ENCODE measurements at regions not wholly inside any gene's neighbourhood (a gene's known extent, or its start where the extent isn't known, plus 50 kb on each side); places are given as distances from the start of the nearest gene placed in this dataset.
"Not testable (repeated sequence)": the region's sequence is repeated elsewhere in the genome, so short reads cannot be mapped to it uniquely, and the experiment has no call there.

DNA sequence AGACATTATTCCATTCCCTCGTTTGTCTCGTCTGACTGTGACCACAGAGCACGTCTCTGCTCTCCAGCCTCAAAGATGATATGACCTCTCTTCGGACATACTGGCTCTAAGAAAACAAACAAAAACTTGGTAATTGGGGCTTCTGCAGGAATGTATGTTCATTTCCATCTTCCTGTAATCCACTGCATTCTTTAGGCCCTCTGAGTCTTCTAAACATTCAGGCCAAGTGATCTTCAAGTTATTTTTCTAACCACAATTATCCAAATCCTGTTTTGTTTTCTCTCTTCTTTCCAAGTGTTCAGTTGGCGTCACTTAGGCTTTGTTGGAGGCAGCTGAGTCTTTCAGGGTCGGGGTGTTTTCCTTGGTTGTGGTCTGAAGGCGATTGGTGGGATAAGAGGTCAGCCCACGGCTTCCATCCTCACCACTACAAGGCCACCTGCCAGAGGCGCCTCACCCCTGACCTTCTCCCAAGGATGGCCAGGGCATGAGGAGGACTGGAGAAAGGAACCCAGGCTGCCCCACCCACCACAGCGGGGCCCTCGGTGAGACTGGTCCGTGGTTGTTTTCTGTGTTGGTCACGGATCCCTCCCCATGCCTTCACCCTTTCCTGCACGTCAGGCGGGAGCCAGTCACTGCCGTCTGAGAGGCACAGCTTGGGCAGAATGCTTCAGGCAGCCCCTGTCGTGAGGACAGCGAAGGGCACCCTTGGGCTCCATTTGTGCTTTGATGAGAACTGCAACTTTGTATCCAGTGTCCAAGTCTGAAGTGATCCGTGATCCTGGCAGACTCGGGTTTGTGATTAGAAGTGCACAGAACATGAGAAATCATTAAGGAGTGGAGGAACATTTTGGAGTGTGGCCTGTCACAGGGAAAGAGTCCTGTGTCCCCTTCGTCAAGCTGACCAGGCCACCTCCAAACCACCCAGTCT is 88.6 kb upstream of the FHL2 start:
- no peaks in the 10 kb centered on the region for H3K27me3 ChIP-seq
- TF ChIP-seq, protein P1, sequence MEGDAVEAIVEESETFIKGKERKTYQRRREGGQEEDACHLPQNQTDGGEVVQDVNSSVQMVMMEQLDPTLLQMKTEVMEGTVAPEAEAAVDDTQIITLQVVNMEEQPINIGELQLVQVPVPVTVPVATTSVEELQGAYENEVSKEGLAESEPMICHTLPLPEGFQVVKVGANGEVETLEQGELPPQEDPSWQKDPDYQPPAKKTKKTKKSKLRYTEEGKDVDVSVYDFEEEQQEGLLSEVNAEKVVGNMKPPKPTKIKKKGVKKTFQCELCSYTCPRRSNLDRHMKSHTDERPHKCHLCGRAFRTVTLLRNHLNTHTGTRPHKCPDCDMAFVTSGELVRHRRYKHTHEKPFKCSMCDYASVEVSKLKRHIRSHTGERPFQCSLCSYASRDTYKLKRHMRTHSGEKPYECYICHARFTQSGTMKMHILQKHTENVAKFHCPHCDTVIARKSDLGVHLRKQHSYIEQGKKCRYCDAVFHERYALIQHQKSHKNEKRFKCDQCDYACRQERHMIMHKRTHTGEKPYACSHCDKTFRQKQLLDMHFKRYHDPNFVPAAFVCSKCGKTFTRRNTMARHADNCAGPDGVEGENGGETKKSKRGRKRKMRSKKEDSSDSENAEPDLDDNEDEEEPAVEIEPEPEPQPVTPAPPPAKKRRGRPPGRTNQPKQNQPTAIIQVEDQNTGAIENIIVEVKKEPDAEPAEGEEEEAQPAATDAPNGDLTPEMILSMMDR (IDR thresholded peaks at IDR 0.05) = no peak

DNA sequence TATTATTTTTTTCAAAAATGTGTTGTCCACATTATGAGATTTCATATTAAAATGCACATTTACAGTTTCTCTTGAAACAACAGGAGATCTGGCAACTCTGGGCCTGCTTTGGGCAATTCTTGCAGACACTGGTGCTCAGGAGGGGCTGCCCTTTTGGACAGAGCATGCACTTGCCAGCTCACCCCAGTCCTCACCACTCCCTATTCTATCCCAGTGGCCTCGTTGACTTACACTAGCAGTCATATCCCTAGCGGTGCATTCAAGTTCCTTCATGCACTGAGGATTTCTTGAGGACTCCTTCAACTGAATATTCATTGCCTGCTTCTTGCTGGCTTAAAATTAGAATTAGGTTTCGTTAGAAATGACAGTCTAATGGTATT is 87.9 kb upstream of the FHL2 start:
- Histone ChIP-seq H3K27ac (no peak overlapping the region), H3K36me3 (no peaks in the 10 kb centered on the region), H3K9me3 (no peaks in the 10 kb centered on the region), H3K4me1 (ENCODE audit: control insufficient read depth in 1 of 2, insufficient read depth in 1 of 2, low read depth in 1 of 2, low read length in 1 of 2) (no peaks in the 10 kb centered on the region), H3K27me3 (no peaks in the 10 kb centered on the region), H3K4me3 (ENCODE audit: low read depth in 1 of 2, low read length in 1 of 2) (no peak overlapping the region)
- TF ChIP-seq, protein P1 (IDR thresholded peaks at IDR 0.05) = no peak

More for the DNA sequence above, 88.6 kb upstream of the FHL2 start:
- Histone ChIP-seq H3K4me3 (ENCODE audit: low read depth in 1 of 2, low read length in 1 of 2) (no peak overlapping the region), H3K27ac (no peak overlapping the region), H3K36me3 (no peaks in the 10 kb centered on the region), H3K9me3 (no peaks in the 10 kb centered on the region), H3K4me1 (ENCODE audit: control insufficient read depth in 1 of 2, insufficient read depth in 1 of 2, low read depth in 1 of 2, low read length in 1 of 2) (no peaks in the 10 kb centered on the region)

DNA sequence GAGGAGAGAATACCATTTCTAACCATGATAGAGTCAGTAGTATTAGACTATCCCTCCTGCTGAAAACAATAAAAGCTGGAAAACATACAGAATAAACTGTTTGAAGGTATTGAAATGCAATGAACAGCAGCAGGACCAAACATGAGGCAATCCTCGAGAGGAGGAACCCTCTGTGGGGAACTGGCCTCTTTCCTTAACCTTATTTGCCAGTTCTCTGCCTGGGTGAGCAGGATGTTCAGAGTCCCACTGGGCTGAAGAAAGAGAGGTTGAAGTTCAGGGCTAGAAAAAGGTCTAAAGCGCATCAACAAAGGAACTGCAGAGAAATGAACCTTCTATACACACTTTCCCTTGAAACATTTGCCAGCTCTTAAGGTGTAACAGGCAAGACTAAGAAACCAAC is 79.8 kb upstream of the FHL2 start:
- Histone ChIP-seq H3K4me1 (ENCODE audit: control insufficient read depth in 1 of 2, insufficient read depth in 1 of 2, low read depth in 1 of 2, low read length in 1 of 2) (no peaks in the 10 kb centered on the region), H3K27ac (no peak overlapping the region), H3K27me3 (no peaks in the 10 kb centered on the region), H3K36me3 (no peaks in the 10 kb centered on the region), H3K4me3 (ENCODE audit: low read depth in 1 of 2, low read length in 1 of 2) (no peak overlapping the region), H3K9me3 (no peaks in the 10 kb centered on the region)
- TF ChIP-seq, protein P1 (IDR thresholded peaks at IDR 0.05) = no peak

DNA sequence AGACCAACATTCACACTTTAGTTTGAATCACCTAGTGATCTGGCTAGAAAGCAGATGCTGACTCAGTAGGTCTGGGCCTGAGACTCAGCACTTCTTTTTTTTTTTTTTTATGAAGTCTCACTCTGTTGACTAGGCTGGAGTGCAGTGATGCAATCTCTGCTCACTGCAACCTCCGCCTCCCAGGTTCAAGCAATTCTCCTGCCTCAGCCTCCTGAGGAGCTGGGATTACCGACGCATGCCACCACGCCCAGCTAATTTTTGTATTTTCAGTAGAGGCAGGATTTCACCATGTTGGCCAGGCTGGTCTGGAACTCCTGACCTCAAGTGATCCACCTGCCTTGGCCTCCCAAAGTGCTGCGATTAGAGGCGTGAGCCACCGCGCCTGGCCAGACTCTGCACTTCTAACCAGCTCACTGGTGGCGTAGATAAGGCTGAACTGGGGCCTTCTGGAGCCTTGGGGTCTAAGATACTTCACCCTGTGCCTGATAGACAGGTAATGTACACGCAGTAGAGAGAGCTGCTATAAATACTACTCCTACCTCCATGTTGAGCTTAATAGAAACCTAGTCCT is 78.3 kb upstream of the FHL2 start:
- H3K36me3 ChIP-seq; H3K4me3 ChIP-seq (ENCODE audit: low read depth in 1 of 2, low read length in 1 of 2): not testable (repeated sequence)

DNA sequence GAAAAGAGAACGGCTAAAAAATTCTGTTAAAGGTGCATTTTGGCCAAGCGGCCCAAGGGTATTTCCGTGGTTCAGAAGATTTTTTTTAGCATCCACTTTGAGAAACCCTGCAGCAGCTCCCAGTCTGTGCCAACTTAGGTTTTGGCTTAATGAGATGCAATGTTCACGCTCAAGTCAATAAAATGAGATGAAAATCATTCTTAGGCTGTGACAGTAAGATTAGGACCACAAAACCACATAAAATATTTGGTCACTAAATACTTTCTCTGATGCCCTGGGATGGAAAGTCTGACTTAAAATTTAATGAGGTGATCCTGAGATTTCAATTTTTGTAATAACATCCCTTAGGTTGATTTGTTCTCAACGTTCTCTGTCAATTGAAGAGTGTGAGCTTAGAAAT is 74.2 kb upstream of the FHL2 start:
- peaks cover 24% of the 10 kb centered on the region for H3K27me3 ChIP-seq
- no peak overlapping the region for H3K4me3 ChIP-seq (ENCODE audit: low read depth in 1 of 2, low read length in 1 of 2)
- no peaks in the 10 kb centered on the region for H3K9me3 ChIP-seq
- H3K27ac ChIP-seq = no peak overlapping the region
- no peaks in the 10 kb centered on the region for H3K36me3 ChIP-seq
- TF ChIP-seq, protein P1 (IDR thresholded peaks at IDR 0.05) = no peak
- no peaks in the 10 kb centered on the region for H3K4me1 ChIP-seq (ENCODE audit: control insufficient read depth in 1 of 2, insufficient read depth in 1 of 2, low read depth in 1 of 2, low read length in 1 of 2)

More for the DNA sequence above, 78.3 kb upstream of the FHL2 start:
- not testable (repeated sequence) for H3K9me3 ChIP-seq; H3K27me3 ChIP-seq; H3K4me1 ChIP-seq (ENCODE audit: control insufficient read depth in 1 of 2, insufficient read depth in 1 of 2, low read depth in 1 of 2, low read length in 1 of 2); H3K27ac ChIP-seq

DNA sequence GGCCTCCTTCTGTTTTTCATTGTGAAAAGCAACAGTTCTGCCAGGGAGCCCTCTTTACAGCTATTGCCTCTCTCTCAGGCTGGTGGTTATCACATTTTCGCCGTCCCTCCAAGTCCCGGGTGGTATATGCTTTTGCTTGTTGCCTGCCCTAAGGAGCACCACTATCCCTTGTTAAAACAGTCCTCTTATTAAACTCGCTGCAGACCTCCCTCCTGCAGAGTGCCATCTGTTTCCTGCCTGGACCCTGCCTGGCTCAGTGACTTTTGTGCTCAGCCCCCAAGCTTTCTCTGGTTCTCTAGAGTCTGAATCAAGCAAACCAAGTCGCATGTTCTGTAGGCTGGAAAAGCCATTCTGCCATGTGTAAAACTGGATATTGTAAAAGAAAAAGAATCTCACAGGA is 72.1 kb upstream of the FHL2 start:
- H3K9me3 ChIP-seq = no peaks in the 10 kb centered on the region
- no peaks in the 10 kb centered on the region for H3K4me1 ChIP-seq (ENCODE audit: control insufficient read depth in 1 of 2, insufficient read depth in 1 of 2, low read depth in 1 of 2, low read length in 1 of 2)
- H3K27me3 ChIP-seq = peaks cover 31% of the 10 kb centered on the region
- TF ChIP-seq, protein P1 (IDR thresholded peaks at IDR 0.05) = no peak
- H3K27ac ChIP-seq = no peak overlapping the region
- no peaks in the 10 kb centered on the region for H3K36me3 ChIP-seq
- no peak overlapping the region for H3K4me3 ChIP-seq (ENCODE audit: low read depth in 1 of 2, low read length in 1 of 2)

Measured in neutrophil (primary cell).